ENCODE measurements at regions not wholly inside any gene's neighbourhood (a gene's known extent, or its start where the extent isn't known, plus 50 kb on each side); places are given as distances from the start of the nearest gene placed in this dataset.

DNA sequence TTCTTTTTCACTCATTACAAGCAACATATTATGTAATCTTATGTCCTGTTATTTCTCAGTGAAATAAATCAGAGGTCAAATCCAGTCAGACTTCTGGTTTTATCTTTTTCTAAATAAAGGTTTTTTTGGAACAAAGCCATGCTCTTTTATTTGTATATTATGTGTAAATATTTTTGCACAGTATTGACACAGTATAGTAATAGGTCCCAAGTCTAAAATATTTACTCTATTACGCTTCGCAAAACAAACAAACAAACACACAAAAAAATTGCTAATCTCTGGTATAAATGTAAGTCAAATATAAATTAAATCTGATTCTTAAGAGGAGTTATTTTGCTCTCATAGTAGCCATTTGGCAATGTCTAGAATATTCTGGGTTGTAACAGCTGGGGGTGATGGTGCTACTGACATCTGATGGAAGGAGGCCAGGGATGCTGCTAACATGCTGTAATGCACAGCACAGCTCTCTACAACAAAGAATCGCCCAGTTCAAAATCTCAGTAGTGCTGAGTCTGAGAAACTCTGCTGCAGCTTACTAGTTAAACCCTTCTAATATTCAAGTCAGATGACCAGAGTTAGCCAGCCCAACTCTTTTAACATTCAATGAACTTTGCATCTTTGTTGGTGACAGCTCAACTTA is 602.1 kb downstream of the RAB28 start:
- Histone ChIP-seq H3K27ac (ENCODE audit: low read depth in 2 of 2, low read length in 1 of 2) (no peak overlapping the region), H3F3A (replicated peaks; ENCODE audit: insufficient read depth) (no peaks in the 10 kb centered on the region), H3K9me2 (no peaks in the 10 kb centered on the region), H3K27me3 (ENCODE audit: insufficient read depth) (no peaks in the 10 kb centered on the region), H3K4me3 (ENCODE audit: low read depth in 2 of 2, low read length in 1 of 2) (no peak overlapping the region), H2AFZ (ENCODE audit: low read depth) (no peak overlapping the region), H3K79me2 (ENCODE audit: insufficient read depth) (no peaks in the 10 kb centered on the region), H3K9ac (no peak overlapping the region), H4K20me1 (ENCODE audit: insufficient read depth) (no peaks in the 10 kb centered on the region), H3K4me2 (no peak overlapping the region), H3K9me3 (no peaks in the 10 kb centered on the region), H3K36me3 (replicated peaks in 1 of 2; ENCODE audit: control insufficient read depth in 1 of 2, insufficient read depth in 2 of 2, low read length in 1 of 2) (no peaks in the 10 kb centered on the region), H3K4me1 (ENCODE audit: control insufficient read depth in 1 of 2, insufficient read depth in 2 of 2, low read depth in 1 of 2, low read length in 1 of 2) (no peaks in the 10 kb centered on the region)
- WGBS (ENCODE audit: low lambda C conversion rate): 45% methylated on average over 3 of the region's 3 CpGs
- TF ChIP-seq NFIC (IDR thresholded peaks at IDR 0.05; ENCODE audit: borderline replicate concordance) (no peak), GABPA (IDR thresholded peaks at IDR 0.05; ENCODE audit: low read depth) (no peak)
- ChIA-PET CTCF (interaction anchor here (1.0 kb wide), 1 partner anchor 367 kb away, joined by 3 read pairs; no protein-coding TSS in a partner anchor), POLR2A (no interaction called here)
- no peak for DNase-seq

DNA sequence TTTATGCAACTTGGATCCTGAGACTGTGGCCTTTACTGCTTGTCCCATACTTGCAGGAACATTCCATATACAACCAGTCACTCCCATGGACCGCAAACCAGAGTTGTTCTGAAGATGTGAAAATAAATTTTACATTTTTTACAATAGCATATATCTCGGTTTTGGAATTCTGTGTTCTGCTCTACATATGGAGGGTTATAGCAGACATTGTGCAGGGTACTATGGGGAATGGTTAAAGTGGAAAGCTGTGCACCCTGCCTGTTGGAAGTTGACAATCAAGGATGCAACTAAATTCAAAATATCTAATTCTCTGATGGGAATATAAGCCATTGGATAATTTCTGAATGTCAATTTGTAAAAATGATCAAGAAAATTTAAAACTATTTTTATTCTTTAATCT is 603.3 kb downstream of the RAB28 start:
- no peak for DNase-seq
- no peaks in the 10 kb centered on the region for H3K9me2 ChIP-seq
- H3K36me3 ChIP-seq (replicated peaks in 1 of 2; ENCODE audit: control insufficient read depth in 1 of 2, insufficient read depth in 2 of 2, low read length in 1 of 2): no peaks in the 10 kb centered on the region
- H3K79me2 ChIP-seq (ENCODE audit: insufficient read depth): no peaks in the 10 kb centered on the region
- WGBS (ENCODE audit: low lambda C conversion rate): 3% methylated on average over 2 of the region's 2 CpGs
- H2AFZ ChIP-seq (ENCODE audit: low read depth): no peak overlapping the region
- no peaks in the 10 kb centered on the region for H3K4me1 ChIP-seq (ENCODE audit: control insufficient read depth in 1 of 2, insufficient read depth in 2 of 2, low read depth in 1 of 2, low read length in 1 of 2)
- no peak overlapping the region for H3K4me3 ChIP-seq (ENCODE audit: low read depth in 2 of 2, low read length in 1 of 2)
- H3K4me2 ChIP-seq: no peak overlapping the region
- H3K27ac ChIP-seq (ENCODE audit: low read depth in 2 of 2, low read length in 1 of 2): no peak overlapping the region
- H3F3A ChIP-seq (replicated peaks; ENCODE audit: insufficient read depth): no peaks in the 10 kb centered on the region
- H3K9ac ChIP-seq: no peak overlapping the region
- H3K9me3 ChIP-seq: no peaks in the 10 kb centered on the region
- POLR2A ChIA-PET: no interaction called here
- no peaks in the 10 kb centered on the region for H4K20me1 ChIP-seq (ENCODE audit: insufficient read depth)
- no peak for TF ChIP-seq POLR2AphosphoS5 (IDR thresholded peaks at IDR 0.05; ENCODE audit: low read depth, low read length)
- no peak for TF ChIP-seq SMC3 (IDR thresholded peaks at IDR 0.05; ENCODE audit: low read depth, low read length)
- no peak for TF ChIP-seq FOSL2 (IDR thresholded peaks at IDR 0.05; ENCODE audit: borderline replicate concordance, low read depth)
- TF ChIP-seq EP300 (IDR thresholded peaks at IDR 0.05; ENCODE audit: borderline replicate concordance in 1 of 2, low read depth in 1 of 2, low read length in 1 of 2): no peak
- TF ChIP-seq FOXM1 (IDR thresholded peaks at IDR 0.05; ENCODE audit: low read depth): no peak
- TF ChIP-seq, protein P1, sequence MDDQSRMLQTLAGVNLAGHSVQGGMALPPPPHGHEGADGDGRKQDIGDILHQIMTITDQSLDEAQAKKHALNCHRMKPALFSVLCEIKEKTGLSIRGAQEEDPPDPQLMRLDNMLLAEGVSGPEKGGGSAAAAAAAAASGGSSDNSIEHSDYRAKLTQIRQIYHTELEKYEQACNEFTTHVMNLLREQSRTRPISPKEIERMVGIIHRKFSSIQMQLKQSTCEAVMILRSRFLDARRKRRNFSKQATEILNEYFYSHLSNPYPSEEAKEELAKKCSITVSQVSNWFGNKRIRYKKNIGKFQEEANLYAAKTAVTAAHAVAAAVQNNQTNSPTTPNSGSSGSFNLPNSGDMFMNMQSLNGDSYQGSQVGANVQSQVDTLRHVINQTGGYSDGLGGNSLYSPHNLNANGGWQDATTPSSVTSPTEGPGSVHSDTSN (IDR thresholded peaks at IDR 0.05): no peak
- no peak for TF ChIP-seq SIN3A (IDR thresholded peaks at IDR 0.05; ENCODE audit: borderline replicate concordance, low read depth, low read length)
- TF ChIP-seq NRF1 (IDR thresholded peaks at IDR 0.05; ENCODE audit: low read depth, low read length): no peak
- no peak for TF ChIP-seq RFX5 (IDR thresholded peaks at IDR 0.05; ENCODE audit: low read length)
- TF ChIP-seq, protein P2, sequence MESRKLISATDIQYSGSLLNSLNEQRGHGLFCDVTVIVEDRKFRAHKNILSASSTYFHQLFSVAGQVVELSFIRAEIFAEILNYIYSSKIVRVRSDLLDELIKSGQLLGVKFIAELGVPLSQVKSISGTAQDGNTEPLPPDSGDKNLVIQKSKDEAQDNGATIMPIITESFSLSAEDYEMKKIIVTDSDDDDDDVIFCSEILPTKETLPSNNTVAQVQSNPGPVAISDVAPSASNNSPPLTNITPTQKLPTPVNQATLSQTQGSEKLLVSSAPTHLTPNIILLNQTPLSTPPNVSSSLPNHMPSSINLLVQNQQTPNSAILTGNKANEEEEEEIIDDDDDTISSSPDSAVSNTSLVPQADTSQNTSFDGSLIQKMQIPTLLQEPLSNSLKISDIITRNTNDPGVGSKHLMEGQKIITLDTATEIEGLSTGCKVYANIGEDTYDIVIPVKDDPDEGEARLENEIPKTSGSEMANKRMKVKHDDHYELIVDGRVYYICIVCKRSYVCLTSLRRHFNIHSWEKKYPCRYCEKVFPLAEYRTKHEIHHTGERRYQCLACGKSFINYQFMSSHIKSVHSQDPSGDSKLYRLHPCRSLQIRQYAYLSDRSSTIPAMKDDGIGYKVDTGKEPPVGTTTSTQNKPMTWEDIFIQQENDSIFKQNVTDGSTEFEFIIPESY (IDR thresholded peaks at IDR 0.05; ENCODE audit: borderline replicate concordance, low read depth): no peak
- TF ChIP-seq, protein P3, sequence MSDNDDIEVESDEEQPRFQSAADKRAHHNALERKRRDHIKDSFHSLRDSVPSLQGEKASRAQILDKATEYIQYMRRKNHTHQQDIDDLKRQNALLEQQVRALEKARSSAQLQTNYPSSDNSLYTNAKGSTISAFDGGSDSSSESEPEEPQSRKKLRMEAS (IDR thresholded peaks at IDR 0.05; ENCODE audit: low read depth): no peak
- TF ChIP-seq RCOR1 (IDR thresholded peaks at IDR 0.05; ENCODE audit: low read length): no peak
- TF ChIP-seq RXRA (IDR thresholded peaks at IDR 0.05; ENCODE audit: borderline replicate concordance, low read depth): no peak
- CTCF ChIA-PET: no interaction called here
- H3K27me3 ChIP-seq (ENCODE audit: insufficient read depth): no peaks in the 10 kb centered on the region
